ENCODE measurements at regions not wholly inside any gene's neighbourhood (a gene's known extent, or its start where the extent isn't known, plus 50 kb on each side); places are given as distances from the start of the nearest gene placed in this dataset.

DNA sequence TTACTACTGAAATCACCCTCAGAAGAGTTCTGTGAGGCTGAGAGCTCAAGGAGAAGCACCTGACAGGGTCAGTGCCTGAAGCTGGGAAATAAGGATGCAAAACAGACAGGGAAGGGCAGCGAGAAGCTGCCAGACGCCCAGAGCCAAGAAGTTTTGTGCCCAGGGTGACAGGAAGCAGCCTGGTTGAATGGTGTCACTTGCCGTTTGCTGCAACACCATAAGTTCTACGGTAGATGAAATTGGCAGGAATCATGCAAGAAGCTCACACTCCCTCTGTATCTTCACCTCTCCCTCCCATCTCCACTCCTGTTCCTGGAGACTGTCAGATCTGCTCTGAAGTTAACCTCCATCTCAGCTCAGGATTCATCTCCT is 117.0 kb upstream of the SLC14A2 start:
- 43% methylated on average over 4 of the region's 4 CpGs; no CpG with 5 or more reads in 1 of the 2 experiments for WGBS, 2 experiments (ENCODE audit: extremely low coverage in 2 of 2, insufficient read length in 1 of 2)
- dilution Hi-C loops (cut with HindIII; ENCODE audit: low sequenced_read_pairs, unreplicated experiment) = no loop called here
- H3K27ac ChIP-seq (ENCODE audit: insufficient read depth, low read length) = no peak overlapping the region
- in situ Hi-C loops (cut with MboI; ENCODE audit: low sequenced_read_pairs) = no loop called here
- no peak overlapping the region for H2BK5ac ChIP-seq (ENCODE audit: low read depth, low read length, poor library complexity, severe bottlenecking)
- ATAC-seq (ENCODE audit: low read depth) (no peak), DNase-seq (no peak)
- ChIA-PET POLR2A (ENCODE audit: unreplicated experiment) (no interaction called here), CTCF (no interaction called here)
- H2BK15ac ChIP-seq (ENCODE audit: low read depth, low read length) = no peak overlapping the region
- H3K4me1 ChIP-seq (ENCODE audit: control insufficient read depth, insufficient read depth, low read length) = no peaks in the 10 kb centered on the region
- H3K9me3 ChIP-seq (ENCODE audit: control insufficient read depth, insufficient read depth, low read length) = no peaks in the 10 kb centered on the region
- H3K4me2 ChIP-seq (ENCODE audit: low read depth, low read length) = no peak overlapping the region
- no peaks in the 10 kb centered on the region; the same call in 1 of the 2 replicates for H3K27me3 ChIP-seq (ENCODE audit: control insufficient read depth, insufficient read depth, low read length)
- H2BK20ac ChIP-seq (ENCODE audit: low read depth, low read length) = no peak overlapping the region
- no peak overlapping the region for H3K56ac ChIP-seq (ENCODE audit: extremely low read depth, insufficient read depth, low read length)
- H4K5ac ChIP-seq (ENCODE audit: low read depth, low read length) = no peak overlapping the region
- H2BK120ac ChIP-seq (ENCODE audit: low read depth, low read length) = no peak overlapping the region
- H2AK5ac ChIP-seq (ENCODE audit: low read depth, low read length) = no peak overlapping the region
- no peaks in the 10 kb centered on the region for H3K79me1 ChIP-seq (ENCODE audit: low read depth in 1 of 2, low read length in 2 of 2)
- H4K91ac ChIP-seq (ENCODE audit: insufficient read depth, low read depth, low read length) = no peak overlapping the region
- H3K9me1 ChIP-seq (ENCODE audit: insufficient read depth, low read length) = no peaks in the 10 kb centered on the region
- H2AK9ac ChIP-seq (replicated peaks; ENCODE audit: low read depth, low read length, poor library complexity) = no peak overlapping the region
- H3K4me3 ChIP-seq (ENCODE audit: insufficient read depth, low read depth, low read length) = no peak overlapping the region
- no peaks in the 10 kb centered on the region for H3K36me3 ChIP-seq (ENCODE audit: control insufficient read depth, insufficient read depth, low read length)
- H2AFZ ChIP-seq (replicated peaks; ENCODE audit: low read length, poor library complexity) = no peak overlapping the region
- no peak overlapping the region for H3K23ac ChIP-seq (ENCODE audit: low read depth, low read length)
- BruUV-seq (replicated peaks) = no TSS peak
- H3K4ac ChIP-seq (ENCODE audit: low read depth, low read length) = no peak overlapping the region
- no peak overlapping the region for H4K8ac ChIP-seq (ENCODE audit: low read depth in 2 of 2, low read length in 2 of 2)
- TF ChIP-seq CHD1 (IDR thresholded peaks at IDR 0.05; ENCODE audit: low read depth, low read length) (no peak), NFE2L2 (IDR thresholded peaks at IDR 0.05; ENCODE audit: low read depth, low read length) (no peak), FOS (IDR thresholded peaks at IDR 0.05; ENCODE audit: low read depth, low read length) (no peak), RCOR1 (IDR thresholded peaks at IDR 0.05; ENCODE audit: insufficient replicate concordance, low read length) (no peak), MAFK (IDR thresholded peaks at IDR 0.05; ENCODE audit: low read depth, low read length) (no peak), MXI1 (IDR thresholded peaks at IDR 0.05; ENCODE audit: borderline replicate concordance, low read depth, low read length) (no peak), POLR2A (IDR thresholded peaks at IDR 0.05; ENCODE audit: low read depth, low read length) (no peak), BHLHE40 (IDR thresholded peaks at IDR 0.05; ENCODE audit: low read depth, low read length) (no peak), SMC3 (IDR thresholded peaks at IDR 0.05; ENCODE audit: low read depth, low read length) (no peak), RFX5 (IDR thresholded peaks at IDR 0.05; ENCODE audit: low read depth, low read length) (no peak), MAZ (IDR thresholded peaks at IDR 0.05; ENCODE audit: borderline replicate concordance, low read depth, low read length) (no peak)
- TF ChIP-seq, protein P1, sequence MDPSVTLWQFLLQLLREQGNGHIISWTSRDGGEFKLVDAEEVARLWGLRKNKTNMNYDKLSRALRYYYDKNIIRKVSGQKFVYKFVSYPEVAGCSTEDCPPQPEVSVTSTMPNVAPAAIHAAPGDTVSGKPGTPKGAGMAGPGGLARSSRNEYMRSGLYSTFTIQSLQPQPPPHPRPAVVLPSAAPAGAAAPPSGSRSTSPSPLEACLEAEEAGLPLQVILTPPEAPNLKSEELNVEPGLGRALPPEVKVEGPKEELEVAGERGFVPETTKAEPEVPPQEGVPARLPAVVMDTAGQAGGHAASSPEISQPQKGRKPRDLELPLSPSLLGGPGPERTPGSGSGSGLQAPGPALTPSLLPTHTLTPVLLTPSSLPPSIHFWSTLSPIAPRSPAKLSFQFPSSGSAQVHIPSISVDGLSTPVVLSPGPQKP (IDR thresholded peaks at IDR 0.05; ENCODE audit: borderline replicate concordance, low read depth, low read length) = no peak
- TF ChIP-seq, protein P2, sequence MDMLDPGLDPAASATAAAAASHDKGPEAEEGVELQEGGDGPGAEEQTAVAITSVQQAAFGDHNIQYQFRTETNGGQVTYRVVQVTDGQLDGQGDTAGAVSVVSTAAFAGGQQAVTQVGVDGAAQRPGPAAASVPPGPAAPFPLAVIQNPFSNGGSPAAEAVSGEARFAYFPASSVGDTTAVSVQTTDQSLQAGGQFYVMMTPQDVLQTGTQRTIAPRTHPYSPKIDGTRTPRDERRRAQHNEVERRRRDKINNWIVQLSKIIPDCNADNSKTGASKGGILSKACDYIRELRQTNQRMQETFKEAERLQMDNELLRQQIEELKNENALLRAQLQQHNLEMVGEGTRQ (IDR thresholded peaks at IDR 0.05; ENCODE audit: low read depth, low read length) = no peak
- TF ChIP-seq, protein P3, sequence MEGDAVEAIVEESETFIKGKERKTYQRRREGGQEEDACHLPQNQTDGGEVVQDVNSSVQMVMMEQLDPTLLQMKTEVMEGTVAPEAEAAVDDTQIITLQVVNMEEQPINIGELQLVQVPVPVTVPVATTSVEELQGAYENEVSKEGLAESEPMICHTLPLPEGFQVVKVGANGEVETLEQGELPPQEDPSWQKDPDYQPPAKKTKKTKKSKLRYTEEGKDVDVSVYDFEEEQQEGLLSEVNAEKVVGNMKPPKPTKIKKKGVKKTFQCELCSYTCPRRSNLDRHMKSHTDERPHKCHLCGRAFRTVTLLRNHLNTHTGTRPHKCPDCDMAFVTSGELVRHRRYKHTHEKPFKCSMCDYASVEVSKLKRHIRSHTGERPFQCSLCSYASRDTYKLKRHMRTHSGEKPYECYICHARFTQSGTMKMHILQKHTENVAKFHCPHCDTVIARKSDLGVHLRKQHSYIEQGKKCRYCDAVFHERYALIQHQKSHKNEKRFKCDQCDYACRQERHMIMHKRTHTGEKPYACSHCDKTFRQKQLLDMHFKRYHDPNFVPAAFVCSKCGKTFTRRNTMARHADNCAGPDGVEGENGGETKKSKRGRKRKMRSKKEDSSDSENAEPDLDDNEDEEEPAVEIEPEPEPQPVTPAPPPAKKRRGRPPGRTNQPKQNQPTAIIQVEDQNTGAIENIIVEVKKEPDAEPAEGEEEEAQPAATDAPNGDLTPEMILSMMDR (conservative IDR thresholded peaks at IDR 0.05; ENCODE audit: low read depth, low read length) = no peak
- no peak overlapping the region for H3K18ac ChIP-seq (ENCODE audit: low read depth, low read length)
- no peak overlapping the region for H3K14ac ChIP-seq (replicated peaks; ENCODE audit: low read depth, low read length)
- intact Hi-C loops (cut with micrococcal nuclease) = no loop called here
- H4K20me1 ChIP-seq (ENCODE audit: insufficient read depth, low read length) = no peaks in the 10 kb centered on the region
- H3K9ac ChIP-seq (ENCODE audit: low read depth, low read length) = no peak overlapping the region

Measured in IMR-90 (cell line).